ENCODE measurements at regions not wholly inside any gene's neighbourhood (a gene's known extent, or its start where the extent isn't known, plus 50 kb on each side); places are given as distances from the start of the nearest gene placed in this dataset.

DNA sequence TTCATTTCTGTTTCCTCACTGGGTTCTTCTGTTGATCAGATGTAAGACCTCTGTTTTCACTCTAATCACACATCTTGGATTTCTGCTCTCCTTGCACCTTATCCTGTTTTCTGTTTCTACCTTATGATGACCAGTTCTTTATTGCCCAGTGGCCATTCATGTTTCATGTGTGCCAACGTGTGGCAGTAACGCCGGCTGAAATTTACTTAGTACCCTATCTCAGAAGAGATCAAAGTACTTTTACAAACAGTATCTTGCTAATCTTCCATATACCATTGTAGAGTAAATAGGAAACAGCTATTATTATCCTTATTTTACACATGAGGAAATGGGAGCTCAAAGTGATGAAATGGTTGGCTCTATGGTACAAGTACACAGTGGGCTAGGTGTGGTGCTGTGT is 74.0 kb downstream of the GATA3 start:
- TF ChIP-seq, protein P1, sequence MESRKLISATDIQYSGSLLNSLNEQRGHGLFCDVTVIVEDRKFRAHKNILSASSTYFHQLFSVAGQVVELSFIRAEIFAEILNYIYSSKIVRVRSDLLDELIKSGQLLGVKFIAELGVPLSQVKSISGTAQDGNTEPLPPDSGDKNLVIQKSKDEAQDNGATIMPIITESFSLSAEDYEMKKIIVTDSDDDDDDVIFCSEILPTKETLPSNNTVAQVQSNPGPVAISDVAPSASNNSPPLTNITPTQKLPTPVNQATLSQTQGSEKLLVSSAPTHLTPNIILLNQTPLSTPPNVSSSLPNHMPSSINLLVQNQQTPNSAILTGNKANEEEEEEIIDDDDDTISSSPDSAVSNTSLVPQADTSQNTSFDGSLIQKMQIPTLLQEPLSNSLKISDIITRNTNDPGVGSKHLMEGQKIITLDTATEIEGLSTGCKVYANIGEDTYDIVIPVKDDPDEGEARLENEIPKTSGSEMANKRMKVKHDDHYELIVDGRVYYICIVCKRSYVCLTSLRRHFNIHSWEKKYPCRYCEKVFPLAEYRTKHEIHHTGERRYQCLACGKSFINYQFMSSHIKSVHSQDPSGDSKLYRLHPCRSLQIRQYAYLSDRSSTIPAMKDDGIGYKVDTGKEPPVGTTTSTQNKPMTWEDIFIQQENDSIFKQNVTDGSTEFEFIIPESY (IDR thresholded peaks at IDR 0.05; ENCODE audit: extremely low read depth, insufficient replicate concordance, low read length): no peak
- TF ChIP-seq, protein P2, sequence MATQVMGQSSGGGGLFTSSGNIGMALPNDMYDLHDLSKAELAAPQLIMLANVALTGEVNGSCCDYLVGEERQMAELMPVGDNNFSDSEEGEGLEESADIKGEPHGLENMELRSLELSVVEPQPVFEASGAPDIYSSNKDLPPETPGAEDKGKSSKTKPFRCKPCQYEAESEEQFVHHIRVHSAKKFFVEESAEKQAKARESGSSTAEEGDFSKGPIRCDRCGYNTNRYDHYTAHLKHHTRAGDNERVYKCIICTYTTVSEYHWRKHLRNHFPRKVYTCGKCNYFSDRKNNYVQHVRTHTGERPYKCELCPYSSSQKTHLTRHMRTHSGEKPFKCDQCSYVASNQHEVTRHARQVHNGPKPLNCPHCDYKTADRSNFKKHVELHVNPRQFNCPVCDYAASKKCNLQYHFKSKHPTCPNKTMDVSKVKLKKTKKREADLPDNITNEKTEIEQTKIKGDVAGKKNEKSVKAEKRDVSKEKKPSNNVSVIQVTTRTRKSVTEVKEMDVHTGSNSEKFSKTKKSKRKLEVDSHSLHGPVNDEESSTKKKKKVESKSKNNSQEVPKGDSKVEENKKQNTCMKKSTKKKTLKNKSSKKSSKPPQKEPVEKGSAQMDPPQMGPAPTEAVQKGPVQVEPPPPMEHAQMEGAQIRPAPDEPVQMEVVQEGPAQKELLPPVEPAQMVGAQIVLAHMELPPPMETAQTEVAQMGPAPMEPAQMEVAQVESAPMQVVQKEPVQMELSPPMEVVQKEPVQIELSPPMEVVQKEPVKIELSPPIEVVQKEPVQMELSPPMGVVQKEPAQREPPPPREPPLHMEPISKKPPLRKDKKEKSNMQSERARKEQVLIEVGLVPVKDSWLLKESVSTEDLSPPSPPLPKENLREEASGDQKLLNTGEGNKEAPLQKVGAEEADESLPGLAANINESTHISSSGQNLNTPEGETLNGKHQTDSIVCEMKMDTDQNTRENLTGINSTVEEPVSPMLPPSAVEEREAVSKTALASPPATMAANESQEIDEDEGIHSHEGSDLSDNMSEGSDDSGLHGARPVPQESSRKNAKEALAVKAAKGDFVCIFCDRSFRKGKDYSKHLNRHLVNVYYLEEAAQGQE (IDR thresholded peaks at IDR 0.05; ENCODE audit: low read depth): no peak
- no peak for TF ChIP-seq POLR2A (IDR thresholded peaks at IDR 0.05; ENCODE audit: borderline replicate concordance, extremely low read depth, insufficient read depth, insufficient read length)
- TF ChIP-seq EZH2 (IDR thresholded peaks at IDR 0.05): no peak
- no peak for TF ChIP-seq SIN3A (IDR thresholded peaks at IDR 0.05; ENCODE audit: low read depth)
- no peak for TF ChIP-seq YY1 (IDR thresholded peaks at IDR 0.05; ENCODE audit: extremely low read depth, insufficient replicate concordance, low read depth, low read length)
- TF ChIP-seq FOSL1 (IDR thresholded peaks at IDR 0.05; ENCODE audit: low read depth): no peak

All from HCT116 (cell line).